GM13976 (cell line): ENCODE measurements at regions not wholly inside any gene's neighbourhood (a gene's known extent, or its start where the extent isn't known, plus 50 kb on each side); places are given as distances from the start of the nearest gene placed in this dataset.

Experiments used
- DNase-seq: peaks from one replicate; pipeline ENCODE4 v3.0.0; 2012; ENCODE audit warnings: low spot score
- CTCF ChIP-seq: IDR thresholded peaks from 2 replicates; pipeline ENCODE4 v1.5.1; 2012; ENCODE audit warnings: borderline replicate concordance, mild to moderate bottlenecking; ENCODE audit not compliant: insufficient read depth; ENCODE audit errors: extremely low read depth, missing control alignments, control extremely low read depth
- in situ Hi-C: fragments of 300-500 bp; cut with MboI; formaldehyde crosslinking; loops from one replicate; pipeline ENCODE4 v1.12.0; 2022; ENCODE audit warnings: low sequenced_read_pairs, mixed read lengths, inconsistent platforms; ENCODE audit not compliant: unreplicated experiment

DNA sequence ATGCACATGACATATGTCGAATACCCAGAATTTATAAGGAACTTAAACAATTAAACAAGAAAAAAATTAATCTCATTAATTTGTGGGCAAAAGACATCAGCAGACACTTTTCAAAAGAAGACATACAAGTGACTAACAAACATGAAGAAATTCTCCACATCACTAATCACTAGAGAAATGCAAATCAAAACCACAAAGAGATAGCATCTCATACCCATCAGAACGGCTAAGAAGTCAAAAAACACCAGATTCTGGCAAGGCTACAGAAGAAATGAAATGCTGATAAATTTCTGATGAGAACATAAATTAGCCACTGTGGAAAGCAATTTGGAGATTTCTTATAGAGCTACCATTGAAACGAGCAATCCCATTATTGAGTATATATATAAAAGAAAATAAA is 210.6 kb upstream of the LUZP2 start:
- DNase-seq, result no peak
- in situ Hi-C loops, result no loop called here
- TF ChIP-seq CTCF, result no peak

GRCh38 chr11:24289301-24289700 is 207.6 kb upstream of the LUZP2 start:
- TF ChIP-seq CTCF, result no peak
- in situ Hi-C loops, result no loop called here
- no peak for DNase-seq

- TF ChIP-seq CTCF, result no peak
- no peak for DNase-seq
Measured at GRCh38 chr11:24293964-24294363, 202.9 kb upstream of the LUZP2 start.

GRCh38 chr11:24295360-24295759 is 201.5 kb upstream of the LUZP2 start:
- TF ChIP-seq CTCF, result no peak
- in situ Hi-C loops, result no loop called here
- DNase-seq, result no peak

More at GRCh38 chr11:24293964-24294363, 202.9 kb upstream of the LUZP2 start:
- in situ Hi-C loops, result no loop called here

- TF ChIP-seq CTCF, result no peak
- in situ Hi-C loops, result no loop called here
- no peak for DNase-seq
Measured at GRCh38 chr11:24297461-24297860, 199.4 kb upstream of the LUZP2 start.

GRCh38 chr11:24298146-24298545 is 198.7 kb upstream of the LUZP2 start:
- in situ Hi-C loops, result no loop called here
- DNase-seq, result no peak
- no peak for TF ChIP-seq CTCF

DNA sequence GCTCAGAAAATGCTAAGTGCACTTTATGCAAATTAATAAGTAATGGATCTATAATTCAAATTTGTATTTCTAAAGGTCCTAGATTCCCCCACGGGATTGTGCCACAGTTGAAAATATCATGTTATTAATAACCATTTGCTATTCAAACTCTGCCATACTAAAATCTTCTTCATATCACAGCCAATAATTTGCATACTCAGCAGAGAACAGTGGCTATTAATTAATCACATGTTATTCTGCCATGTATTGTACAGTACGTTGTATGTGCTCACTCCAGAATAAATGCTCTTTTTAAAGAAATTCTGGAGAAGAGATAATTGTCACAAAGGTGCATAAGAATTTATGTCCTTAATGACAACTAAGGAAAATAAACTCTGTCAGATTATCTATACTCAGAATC is 184.9 kb upstream of the LUZP2 start:
- in situ Hi-C loops, result no loop called here
- no peak for DNase-seq
- no peak for TF ChIP-seq CTCF
